ELF-1 (cell line): ENCODE measurements at regions not wholly inside any gene's neighbourhood (a gene's known extent, or its start where the extent isn't known, plus 50 kb on each side); places are given as distances from the start of the nearest gene placed in this dataset.

Experiments used
- DNase-seq: peaks from one replicate; pipeline ENCODE4 v3.0.0-alpha.2; 2016; ENCODE audit warnings: low read depth, low spot score

- peak; percentile 28 for DNase-seq
Observed at GRCh38 chr2:45212953-45213635, 203.8 kb upstream of the SIX2 start.

GRCh38 chr2:45211636-45212035 lies 202.4 kb upstream of the SIX2 start:
- no peak for DNase-seq

- DNase-seq: no peak
Observed at GRCh38 chr2:45210462-45211195, 201.4 kb upstream of the SIX2 start.

- no peak for DNase-seq
Observed at GRCh38 chr2:45209875-45210274, 200.6 kb upstream of the SIX2 start.

GRCh38 chr2:45209302-45209701 lies 200.1 kb upstream of the SIX2 start:
- DNase-seq: no peak

- no peak for DNase-seq
Observed at GRCh38 chr2:45207101-45207500, 197.8 kb upstream of the SIX2 start.

- DNase-seq: no peak
Observed at GRCh38 chr2:45205985-45206384, 196.7 kb upstream of the SIX2 start.

GRCh38 chr2:45205480-45205879 lies 196.2 kb upstream of the SIX2 start:
- DNase-seq: no peak

GRCh38 chr2:45203400-45203799 lies 194.1 kb upstream of the SIX2 start:
- no peak for DNase-seq

- no peak for DNase-seq
Observed at GRCh38 chr2:45199973-45200372, 190.7 kb upstream of the SIX2 start.

GRCh38 chr2:45195916-45196315 lies 186.7 kb upstream of the SIX2 start:
- no peak for DNase-seq

- DNase-seq: no peak
Observed at GRCh38 chr2:45194596-45194995, 185.3 kb upstream of the SIX2 start.

- DNase-seq: no peak
Observed at GRCh38 chr2:45193581-45193980, 184.3 kb upstream of the SIX2 start.

GRCh38 chr2:45192991-45193390 lies 183.7 kb upstream of the SIX2 start:
- no peak for DNase-seq

- no peak for DNase-seq
Observed at GRCh38 chr2:45192481-45192880, 183.2 kb upstream of the SIX2 start.

- DNase-seq: no peak
Observed at GRCh38 chr2:45191976-45192375, 182.7 kb upstream of the SIX2 start.

GRCh38 chr2:45191146-45191863 lies 182.1 kb upstream of the SIX2 start:
- no peak for DNase-seq

GRCh38 chr2:45190481-45190942 lies 181.3 kb upstream of the SIX2 start:
- peak; percentile 48 for DNase-seq

- DNase-seq: peak; percentile 35
Observed at GRCh38 chr2:45184606-45185005, 175.4 kb upstream of the SIX2 start.

- DNase-seq: no peak
Observed at GRCh38 chr2:45182667-45183295, 173.5 kb upstream of the SIX2 start.

GRCh38 chr2:45180779-45181178 lies 171.5 kb upstream of the SIX2 start:
- no peak for DNase-seq
